ENCODE measurements at regions not wholly inside any gene's neighbourhood (a gene's known extent, or its start where the extent isn't known, plus 50 kb on each side); places are given as distances from the start of the nearest gene placed in this dataset.

DNA sequence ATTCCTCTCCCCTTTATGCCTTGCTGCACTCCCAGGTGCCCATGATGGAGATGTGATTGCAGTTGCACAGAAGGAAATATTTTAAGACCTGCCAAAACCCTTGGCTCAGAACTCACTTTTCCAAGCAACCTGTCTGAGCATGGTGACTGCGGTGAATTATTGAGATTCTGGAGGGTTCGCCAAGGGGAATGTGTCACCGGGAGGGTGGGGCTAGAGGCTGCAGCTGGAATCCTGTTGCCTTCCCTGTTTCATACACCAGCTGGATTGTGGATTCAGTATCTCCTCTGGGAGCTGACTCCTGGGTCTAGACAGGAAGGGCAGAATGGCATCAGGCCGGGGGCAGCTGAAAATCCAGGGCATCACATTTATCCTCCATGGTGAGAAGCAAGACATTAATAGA is 527.2 kb downstream of the TMEM114 start:
- no peaks in the 10 kb centered on the region for H3K4me1 Mint-ChIP-seq (ENCODE audit: unreplicated experiment)
- H3K36me3 Mint-ChIP-seq (ENCODE audit: unreplicated experiment): no peaks in the 10 kb centered on the region
- no peaks in the 10 kb centered on the region for H3K27me3 Mint-ChIP-seq (ENCODE audit: unreplicated experiment)
- no peak overlapping the region for H3K27ac Mint-ChIP-seq (ENCODE audit: unreplicated experiment)
- H3K9me3 Mint-ChIP-seq (ENCODE audit: unreplicated experiment): peaks cover 36% of the 10 kb centered on the region
- no peak for DNase-seq (ENCODE audit: extremely low spot score, unreplicated experiment)
- no peak overlapping the region for H3K4me3 Mint-ChIP-seq (ENCODE audit: unreplicated experiment)
- TF ChIP-seq, protein P1, sequence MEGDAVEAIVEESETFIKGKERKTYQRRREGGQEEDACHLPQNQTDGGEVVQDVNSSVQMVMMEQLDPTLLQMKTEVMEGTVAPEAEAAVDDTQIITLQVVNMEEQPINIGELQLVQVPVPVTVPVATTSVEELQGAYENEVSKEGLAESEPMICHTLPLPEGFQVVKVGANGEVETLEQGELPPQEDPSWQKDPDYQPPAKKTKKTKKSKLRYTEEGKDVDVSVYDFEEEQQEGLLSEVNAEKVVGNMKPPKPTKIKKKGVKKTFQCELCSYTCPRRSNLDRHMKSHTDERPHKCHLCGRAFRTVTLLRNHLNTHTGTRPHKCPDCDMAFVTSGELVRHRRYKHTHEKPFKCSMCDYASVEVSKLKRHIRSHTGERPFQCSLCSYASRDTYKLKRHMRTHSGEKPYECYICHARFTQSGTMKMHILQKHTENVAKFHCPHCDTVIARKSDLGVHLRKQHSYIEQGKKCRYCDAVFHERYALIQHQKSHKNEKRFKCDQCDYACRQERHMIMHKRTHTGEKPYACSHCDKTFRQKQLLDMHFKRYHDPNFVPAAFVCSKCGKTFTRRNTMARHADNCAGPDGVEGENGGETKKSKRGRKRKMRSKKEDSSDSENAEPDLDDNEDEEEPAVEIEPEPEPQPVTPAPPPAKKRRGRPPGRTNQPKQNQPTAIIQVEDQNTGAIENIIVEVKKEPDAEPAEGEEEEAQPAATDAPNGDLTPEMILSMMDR (IDR thresholded peaks at IDR 0.05): no peak

DNA sequence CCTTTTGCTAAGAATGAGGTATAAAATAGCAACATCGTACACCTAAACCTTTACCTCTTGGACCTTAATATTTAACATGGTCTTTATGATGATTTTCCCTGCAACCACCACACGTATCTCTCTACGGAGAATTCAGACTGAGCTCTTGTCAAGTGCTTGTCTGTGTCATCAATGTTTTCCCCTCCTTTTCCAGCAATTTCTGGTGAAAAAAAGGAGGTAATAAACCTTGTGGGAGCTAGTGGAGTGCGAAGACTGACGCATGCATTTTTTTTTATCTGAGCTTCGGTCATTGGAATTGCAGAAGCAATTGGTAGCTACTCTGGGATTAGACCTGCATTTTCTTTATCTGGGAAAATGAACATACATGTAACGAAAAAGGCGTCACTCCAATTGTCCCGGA is 527.6 kb downstream of the TMEM114 start:
- H3K36me3 Mint-ChIP-seq (ENCODE audit: unreplicated experiment): no peaks in the 10 kb centered on the region
- DNase-seq (ENCODE audit: extremely low spot score, unreplicated experiment): no peak
- H3K4me3 Mint-ChIP-seq (ENCODE audit: unreplicated experiment): no peak overlapping the region
- peaks cover 35% of the 10 kb centered on the region for H3K9me3 Mint-ChIP-seq (ENCODE audit: unreplicated experiment)
- no peaks in the 10 kb centered on the region for H3K4me1 Mint-ChIP-seq (ENCODE audit: unreplicated experiment)
- TF ChIP-seq, protein P1 (IDR thresholded peaks at IDR 0.05): no peak
- H3K27ac Mint-ChIP-seq (ENCODE audit: unreplicated experiment): no peak overlapping the region
- H3K27me3 Mint-ChIP-seq (ENCODE audit: unreplicated experiment): no peaks in the 10 kb centered on the region

DNA sequence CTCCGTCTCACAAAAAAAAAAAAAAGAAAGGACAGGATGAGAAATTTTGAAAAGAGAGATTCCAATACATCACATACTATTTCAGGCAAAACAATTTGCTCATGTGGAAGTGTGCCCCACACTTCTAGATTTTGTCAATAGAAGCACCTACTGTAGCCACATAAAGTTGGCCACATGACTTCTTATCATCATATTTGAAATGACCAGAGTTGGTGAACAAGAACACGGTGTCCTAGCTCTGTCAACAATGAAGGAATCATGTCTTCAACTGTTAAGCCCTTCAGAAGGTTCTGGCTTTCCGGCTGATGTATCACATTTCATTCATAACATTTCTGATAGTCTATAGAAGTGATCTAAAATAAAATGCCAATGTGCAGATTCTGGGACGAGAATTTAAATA is 534.5 kb downstream of the TMEM114 start:
- Mint-ChIP-seq H3K4me1 (ENCODE audit: unreplicated experiment) (no peaks in the 10 kb centered on the region), H3K4me3 (ENCODE audit: unreplicated experiment) (no peak overlapping the region), H3K27me3 (ENCODE audit: unreplicated experiment) (no peaks in the 10 kb centered on the region), H3K27ac (ENCODE audit: unreplicated experiment) (no peak overlapping the region), H3K36me3 (ENCODE audit: unreplicated experiment) (peaks cover 2% of the 10 kb centered on the region), H3K9me3 (ENCODE audit: unreplicated experiment) (peaks cover 40% of the 10 kb centered on the region)
- TF ChIP-seq, protein P1 (IDR thresholded peaks at IDR 0.05): no peak
- DNase-seq (ENCODE audit: extremely low spot score, unreplicated experiment): no peak

DNA sequence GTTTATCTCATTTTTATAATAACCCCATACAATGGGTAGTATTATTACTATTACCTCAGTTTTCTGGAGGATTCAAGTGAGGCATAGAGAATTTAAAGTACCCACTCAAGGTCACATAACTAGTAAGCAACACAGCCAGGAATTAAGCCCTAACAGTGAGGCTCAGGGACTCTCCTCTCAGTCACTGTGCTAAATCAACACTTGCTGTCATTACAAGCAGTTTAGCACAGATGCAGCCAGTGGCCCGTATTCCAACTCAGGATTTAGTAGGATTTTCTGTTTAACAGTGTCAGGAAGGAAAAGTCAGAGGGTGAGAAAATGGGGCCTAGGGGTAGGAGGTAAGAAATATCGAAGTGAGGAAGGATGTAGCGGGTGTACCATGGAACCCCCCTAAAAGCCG is 536.9 kb downstream of the TMEM114 start:
- no peaks in the 10 kb centered on the region for H3K4me1 Mint-ChIP-seq (ENCODE audit: unreplicated experiment)
- H3K27ac Mint-ChIP-seq (ENCODE audit: unreplicated experiment): no peak overlapping the region
- H3K9me3 Mint-ChIP-seq (ENCODE audit: unreplicated experiment): peaks cover 50% of the 10 kb centered on the region
- DNase-seq (ENCODE audit: extremely low spot score, unreplicated experiment): no peak
- no peaks in the 10 kb centered on the region for H3K27me3 Mint-ChIP-seq (ENCODE audit: unreplicated experiment)
- H3K4me3 Mint-ChIP-seq (ENCODE audit: unreplicated experiment): no peak overlapping the region
- TF ChIP-seq, protein P1 (IDR thresholded peaks at IDR 0.05): no peak
- peaks cover 2% of the 10 kb centered on the region for H3K36me3 Mint-ChIP-seq (ENCODE audit: unreplicated experiment)

DNA sequence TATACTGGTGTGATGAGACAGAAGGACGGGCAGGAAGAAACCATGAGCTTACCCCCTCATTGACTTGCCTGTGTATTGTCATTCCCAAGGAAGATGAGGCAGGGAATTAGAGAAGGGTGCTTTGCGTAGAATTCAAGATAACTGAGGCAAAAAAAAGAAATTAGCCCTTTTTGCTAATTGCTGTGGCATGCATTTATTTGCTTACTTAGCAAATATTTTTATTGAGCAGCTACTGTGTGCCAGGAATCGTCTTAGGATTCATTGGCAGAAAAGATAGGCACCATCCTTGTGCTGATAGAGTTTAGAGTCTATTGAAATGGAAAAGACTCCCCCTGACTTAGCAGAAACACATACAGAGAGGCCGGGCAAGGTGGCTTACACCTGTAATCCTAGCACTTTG is 541.9 kb downstream of the TMEM114 start:
- Mint-ChIP-seq H3K9me3 (ENCODE audit: unreplicated experiment) (peaks cover 57% of the 10 kb centered on the region), H3K27me3 (ENCODE audit: unreplicated experiment) (no peaks in the 10 kb centered on the region), H3K4me1 (ENCODE audit: unreplicated experiment) (no peaks in the 10 kb centered on the region), H3K27ac (ENCODE audit: unreplicated experiment) (no peak overlapping the region), H3K36me3 (ENCODE audit: unreplicated experiment) (no peaks in the 10 kb centered on the region), H3K4me3 (ENCODE audit: unreplicated experiment) (no peak overlapping the region)
- no peak for DNase-seq (ENCODE audit: extremely low spot score, unreplicated experiment)
- TF ChIP-seq, protein P1 (IDR thresholded peaks at IDR 0.05): no peak
